Stomach (tissue), 4 donors: ENCODE measurements at regions not wholly inside any gene's neighbourhood (a gene's known extent, or its start where the extent isn't known, plus 50 kb on each side); places are given as distances from the start of the nearest gene placed in this dataset.

Experiments used
- CTCF ChIP-seq, 7 experiments: fragments of 450-650 bp in 4 of 7; fragments of 200-600 bp in 3 of 7; sonication (generic) in 3 of 7; IDR thresholded peaks; one replicate each; pipeline ENCODE4 v1.5.1; 2016 to 2019; ENCODE audit warnings: antibody characterized with exemption in 7 of 7, control low read depth in 2 of 7, mild to moderate bottlenecking in 1 of 7
- EP300 ChIP-seq: sonication (generic); formaldehyde crosslinking; IDR thresholded peaks from one replicate; pipeline ENCODE4 v1.6.1; 2017; ENCODE audit warnings: antibody characterized with exemption

GRCh38 chr11:95387325-95387724 lies 156.3 kb upstream of the SESN3 start:
- no peak for TF ChIP-seq CTCF (IDR thresholded peaks at IDR 0.05)
- no peak for TF ChIP-seq EP300
